ENCODE measurements at regions not wholly inside any gene's neighbourhood (a gene's known extent, or its start where the extent isn't known, plus 50 kb on each side); places are given as distances from the start of the nearest gene placed in this dataset.

GRCh38 chr5:77156379-77156778 lies 54.1 kb upstream of the PDE8B start (continued):
- no peak for TF ChIP-seq ZNF462 (CRISPR knock-in tag; IDR thresholded peaks at IDR 0.05)
- TF ChIP-seq ETS1 (IDR thresholded peaks at IDR 0.05) = no peak

- Histone ChIP-seq H3K36me3 (ENCODE audit: insufficient read depth) (no peaks in the 10 kb centered on the region), H4K20me1 (replicated peaks; ENCODE audit: insufficient read depth) (no peaks in the 10 kb centered on the region), H2AFZ (no peak overlapping the region), H3K9me2 (ENCODE audit: insufficient read depth) (no peaks in the 10 kb centered on the region), H3K27me3 (ENCODE audit: insufficient read depth) (no peaks in the 10 kb centered on the region), H3F3A (replicated peaks; ENCODE audit: low read depth) (no peaks in the 10 kb centered on the region), H3K27ac (ENCODE audit: low read depth) (no peak overlapping the region), H3K4me3 (no peak overlapping the region), H3K79me2 (replicated peaks; ENCODE audit: insufficient read depth) (no peaks in the 10 kb centered on the region), H3K4me2 (no peak overlapping the region), H3K4me1 (ENCODE audit: insufficient read depth) (no peaks in the 10 kb centered on the region)
- no peaks in the 10 kb centered on the region for H3K9me3 Mint-ChIP-seq
- H3K4me1 Mint-ChIP-seq = peaks cover 22% of the 10 kb centered on the region
- H3K36me3 Mint-ChIP-seq (ENCODE audit: low read depth) = no peaks in the 10 kb centered on the region
- peaks cover 4% of the 10 kb centered on the region for H3K27me3 Mint-ChIP-seq (ENCODE audit: insufficient read depth, low read depth, poor library complexity)
- DNase-seq (ENCODE audit: low spot score) (no peak), ATAC-seq (no peak)
- no peak overlapping the region for H3K27ac Mint-ChIP-seq
- H3K4me3 Mint-ChIP-seq = no peak overlapping the region
- TF ChIP-seq ZNF331 (CRISPR knock-in tag; IDR thresholded peaks at IDR 0.05; ENCODE audit: low read depth) (no peak), REST (IDR thresholded peaks at IDR 0.05; ENCODE audit: unreplicated experiment) (no peak), ETS1 (IDR thresholded peaks at IDR 0.05) (no peak), NANOG (IDR thresholded peaks at IDR 0.05; ENCODE audit: borderline replicate concordance) (no peak), STAT1 (IDR thresholded peaks at IDR 0.05; ENCODE audit: unreplicated experiment) (no peak), JUNB (IDR thresholded peaks at IDR 0.05; ENCODE audit: unreplicated experiment) (no peak), ZNF114 (CRISPR knock-in tag; IDR thresholded peaks at IDR 0.05) (no peak), CREB1 (CRISPR knock-in tag; IDR thresholded peaks at IDR 0.05; ENCODE audit: low read depth) (no peak), EZH2phosphoT487 (IDR thresholded peaks at IDR 0.05; ENCODE audit: unreplicated experiment) (no peak), CTCF (conservative IDR thresholded peaks at IDR 0.05; ENCODE audit: low read depth in 2 of 2) (no peak)
Measured at GRCh38 chr5:77155179-77155785, 55.2 kb upstream of the PDE8B start.

Data from GM23338 (cell line).